IMR-90 (cell line): ENCODE measurements at regions not wholly inside any gene's neighbourhood (a gene's known extent, or its start where the extent isn't known, plus 50 kb on each side); places are given as distances from the start of the nearest gene placed in this dataset.

Experiments
- ATAC-seq: fragments of 200-7000 bp; cut with Tn5 transposase; 2 replicates; pipeline ENCODE4 v1.9.1; 2020; ENCODE audit warnings: low read depth, mild to moderate bottlenecking, moderate library complexity
- BruUV-seq: library from RNA; stranded (reverse); fragments of 400-500 nt; replicated peaks from 2 replicates; lab custom pipeline; 2021; lab: Mats Ljungman, UMichigan
- CTCF ChIA-PET: fragments of 300-600 bp; formaldehyde crosslinking; extraction: SDS; loops from one replicate; lab custom pipeline; 2021; ENCODE audit warnings: antibody characterized with exemption; lab: Yijun Ruan, JAX
- POLR2A ChIA-PET: fragments of 300-600 bp; sonication (Branson Sonifier 250); formaldehyde crosslinking; loops from one replicate; lab custom pipeline; 2022; ENCODE audit warnings: antibody characterized with exemption; ENCODE audit not compliant: unreplicated experiment; lab: Charles Lee
- DNase-seq: peaks from one replicate; pipeline ENCODE4 v3.0.0; 2013
- H2AFZ ChIP-seq: replicated peaks from 2 replicates; pipeline ENCODE3; 2013; ENCODE audit warnings: low read length, mild to moderate bottlenecking; ENCODE audit not compliant: poor library complexity
- H2AK5ac ChIP-seq: 2 replicates; pipeline ENCODE4 v1.6.1; 2013; ENCODE audit warnings: low read depth, low read length, inconsistent platforms
- H2AK9ac ChIP-seq: replicated peaks from 2 replicates; pipeline ENCODE3; 2013; ENCODE audit warnings: mild to moderate bottlenecking, low read depth, low read length, moderate library complexity; ENCODE audit not compliant: poor library complexity
- H2BK120ac ChIP-seq: 2 replicates; pipeline ENCODE4 v1.6.1; 2013; ENCODE audit warnings: low read depth, low read length, inconsistent platforms
- H2BK15ac ChIP-seq: 3 replicates; pipeline ENCODE4 v1.6.1; 2013; ENCODE audit warnings: low read depth, low read length, inconsistent platforms
- H2BK20ac ChIP-seq: 2 replicates; pipeline ENCODE4 v1.6.1; 2013; ENCODE audit warnings: low read depth, mild to moderate bottlenecking, inconsistent platforms, low read length, moderate library complexity
- H2BK5ac ChIP-seq: 2 replicates; pipeline ENCODE4 v1.6.1; 2013; ENCODE audit warnings: mild to moderate bottlenecking, low read depth, low read length, inconsistent platforms; ENCODE audit not compliant: poor library complexity, severe bottlenecking
- H3K14ac ChIP-seq: replicated peaks from 2 replicates; pipeline ENCODE4 v1.6.1; 2013; ENCODE audit warnings: low read depth, low read length, inconsistent platforms
- H3K18ac ChIP-seq: 2 replicates; pipeline ENCODE4 v1.6.1; 2013; ENCODE audit warnings: low read depth, low read length, control low read depth
- H3K23ac ChIP-seq: 2 replicates; pipeline ENCODE4 v1.6.1; 2013; ENCODE audit warnings: low read depth, low read length, inconsistent platforms
- H3K27ac ChIP-seq: 2 replicates; pipeline ENCODE4 v1.5.1; 2013; ENCODE audit warnings: mild to moderate bottlenecking, control low read depth, low read length; ENCODE audit not compliant: insufficient read depth
- H3K27me3 ChIP-seq: 2 replicates; pipeline ENCODE4 v1.6.1; 2013; ENCODE audit warnings: low read length; ENCODE audit not compliant: control insufficient read depth, insufficient read depth
- H3K36me3 ChIP-seq: 2 replicates; pipeline ENCODE4 v1.6.1; 2013; ENCODE audit warnings: low read length, mixed read lengths; ENCODE audit not compliant: control insufficient read depth, insufficient read depth
- H3K4ac ChIP-seq: 2 replicates; pipeline ENCODE4 v1.6.1; 2013; ENCODE audit warnings: low read depth, low read length, inconsistent platforms
- H3K4me1 ChIP-seq: 2 replicates; pipeline ENCODE4 v1.6.1; 2013; ENCODE audit warnings: low read length, mixed read lengths; ENCODE audit not compliant: control insufficient read depth, insufficient read depth
- H3K4me2 ChIP-seq: 2 replicates; pipeline ENCODE4 v1.6.1; 2013; ENCODE audit warnings: low read depth, mild to moderate bottlenecking, control low read depth, low read length, moderate library complexity
- H3K4me3 ChIP-seq: 2 replicates; pipeline ENCODE4 v1.5.1; 2013; ENCODE audit warnings: low read depth, mild to moderate bottlenecking, control low read depth, low read length, moderate library complexity; ENCODE audit not compliant: insufficient read depth
- H3K56ac ChIP-seq: 2 replicates; pipeline ENCODE4 v1.6.1; 2013; ENCODE audit warnings: low read length, inconsistent platforms; ENCODE audit not compliant: insufficient read depth; ENCODE audit errors: extremely low read depth
- H3K79me1 ChIP-seq, 2 experiments: 2 replicates each; pipeline ENCODE4 v1.6.1; 2013; ENCODE audit warnings: low read length in 2 of 2, inconsistent platforms in 1 of 2, low read depth in 1 of 2
- H3K9ac ChIP-seq: 2 replicates; pipeline ENCODE4 v1.6.1; 2013; ENCODE audit warnings: low read depth, low read length, control low read depth
- H3K9me1 ChIP-seq: 2 replicates; pipeline ENCODE4 v1.6.1; 2013; ENCODE audit warnings: low read length, inconsistent platforms; ENCODE audit not compliant: insufficient read depth
- H3K9me3 ChIP-seq: 2 replicates; pipeline ENCODE4 v1.6.1; 2013; ENCODE audit warnings: low read length; ENCODE audit not compliant: control insufficient read depth, insufficient read depth
- H4K20me1 ChIP-seq: 2 replicates; pipeline ENCODE4 v1.6.1; 2013; ENCODE audit warnings: low read length, inconsistent platforms; ENCODE audit not compliant: insufficient read depth
- H4K5ac ChIP-seq: 2 replicates; pipeline ENCODE4 v1.6.1; 2013; ENCODE audit warnings: mild to moderate bottlenecking, low read depth, low read length, control low read depth
- H4K8ac ChIP-seq, 2 experiments: 2 replicates each; pipeline ENCODE4 v1.6.1; 2013; ENCODE audit warnings: low read depth in 2 of 2, low read length in 2 of 2, control low read depth in 1 of 2, inconsistent platforms in 1 of 2
- H4K91ac ChIP-seq: 2 replicates; pipeline ENCODE4 v1.6.1; 2013; ENCODE audit warnings: low read depth, low read length, inconsistent platforms; ENCODE audit not compliant: insufficient read depth
- BHLHE40 ChIP-seq: fragments of 150-350 bp; IDR thresholded peaks from 2 replicates; pipeline ENCODE4 v1.6.1; 2016; ENCODE audit warnings: mild to moderate bottlenecking, low read depth, low read length
- CEBPB ChIP-seq: IDR thresholded peaks from 2 replicates; pipeline ENCODE4 v1.6.1; 2012; ENCODE audit warnings: low read depth, low read length, improper control_type of control experiment
- CHD1 ChIP-seq: IDR thresholded peaks from 2 replicates; pipeline ENCODE4 v1.6.1; 2012; ENCODE audit warnings: low read depth, low read length, improper control_type of control experiment
- CTCF ChIP-seq: conservative IDR thresholded peaks from 2 replicates; pipeline ENCODE4 v1.5.1; 2012; ENCODE audit warnings: mild to moderate bottlenecking, low read depth, low read length, improper control_type of control experiment
- ELK1 ChIP-seq: fragments of 150-350 bp; IDR thresholded peaks from 2 replicates; pipeline ENCODE4 v1.6.1; 2016; ENCODE audit warnings: low read depth, mild to moderate bottlenecking, low read length, moderate library complexity, borderline replicate concordance
- FOS ChIP-seq: fragments of 150-350 bp; IDR thresholded peaks from 2 replicates; pipeline ENCODE4 v1.6.1; 2016; ENCODE audit warnings: low read depth, low read length
- MAFK ChIP-seq: IDR thresholded peaks from 2 replicates; pipeline ENCODE4 v1.6.1; 2012; ENCODE audit warnings: low read depth, low read length, improper control_type of control experiment
- MAZ ChIP-seq: IDR thresholded peaks from 2 replicates; pipeline ENCODE4 v1.6.1; 2012; ENCODE audit warnings: low read depth, mild to moderate bottlenecking, low read length, improper control_type of control experiment, moderate library complexity, borderline replicate concordance
- MXI1 ChIP-seq: IDR thresholded peaks from 2 replicates; pipeline ENCODE4 v1.6.1; 2012; ENCODE audit warnings: low read depth, mild to moderate bottlenecking, low read length, moderate library complexity, borderline replicate concordance
- NFE2L2 ChIP-seq: fragments of 150-350 bp; IDR thresholded peaks from 2 replicates; pipeline ENCODE4 v1.6.1; 2016; ENCODE audit warnings: low read depth, mild to moderate bottlenecking, low read length
- POLR2A ChIP-seq: IDR thresholded peaks from 2 replicates; pipeline ENCODE4 v1.6.1; 2012; ENCODE audit warnings: mild to moderate bottlenecking, low read depth, low read length
- RAD21 ChIP-seq: IDR thresholded peaks from 2 replicates; pipeline ENCODE4 v1.6.1; 2012; ENCODE audit warnings: low read length, improper control_type of control experiment
- RCOR1 ChIP-seq: IDR thresholded peaks from 2 replicates; pipeline ENCODE4 v1.6.1; 2012; ENCODE audit warnings: mild to moderate bottlenecking, low read length, improper control_type of control experiment; ENCODE audit not compliant: insufficient replicate concordance
- RFX5 ChIP-seq: IDR thresholded peaks from 2 replicates; pipeline ENCODE4 v1.8.0; 2012; ENCODE audit warnings: low read depth, mild to moderate bottlenecking, low read length, moderate library complexity
- SMC3 ChIP-seq: fragments of 150-350 bp; IDR thresholded peaks from 2 replicates; pipeline ENCODE4 v1.6.1; 2016; ENCODE audit warnings: low read depth, mild to moderate bottlenecking, antibody characterized with exemption, low read length, moderate library complexity
- USF2 ChIP-seq: fragments of 150-350 bp; IDR thresholded peaks from 2 replicates; pipeline ENCODE4 v1.6.1; 2017; ENCODE audit warnings: mild to moderate bottlenecking, antibody characterized with exemption, low read length, low read depth
- WGBS, 2 experiments: methylation state at CpG; one replicate each; pipeline versions ENCODE4 v1.1.5 to v1.1.7; 2013; ENCODE audit warnings: missing lambda C conversion rate in 2 of 2; ENCODE audit not compliant: insufficient read length in 1 of 2; ENCODE audit errors: extremely low coverage in 2 of 2; 5-methylcytosine and 5-hydroxymethylcytosine counted together
- dilution Hi-C: fragments of 300-500 bp; cut with HindIII; formaldehyde crosslinking; loops from one replicate; pipeline ENCODE4 v1.14.3; 2018; ENCODE audit warnings: low sequenced_read_pairs; ENCODE audit not compliant: unreplicated experiment
- in situ Hi-C: fragments of 300-500 bp; cut with MboI; formaldehyde crosslinking; loops from 3 replicates; pipeline ENCODE4 v1.14.3; 2019; ENCODE audit warnings: low sequenced_read_pairs, inconsistent platforms, mixed read lengths
- intact Hi-C: fragments of 100-400 bp; cut with micrococcal nuclease; formaldehyde crosslinking; loops from 2 replicates; pipeline ENCODE4 v1.10.0; 2022

- WGBS, 2 experiments, result 73% methylated on average over 5 of the region's 7 CpGs; no CpG with 5 or more reads in 1 of the 2 experiments
These were observed 128.1 kb upstream of the IRX3 start for GRCh38 chr16:54414671-54415070.

More at GRCh38 chr16:54414671-54415070, 128.1 kb upstream of the IRX3 start:
- no peak overlapping the region for H4K91ac ChIP-seq
- ChIA-PET CTCF (no interaction called here), POLR2A (no interaction called here)
- H2BK20ac ChIP-seq, result no peak overlapping the region
- H2AK9ac ChIP-seq, result no peak overlapping the region
- H3K9me3 ChIP-seq, result no peaks in the 10 kb centered on the region
- H2AFZ ChIP-seq, result no peak overlapping the region
- in situ Hi-C loops (no loop called here), intact Hi-C loops (no loop called here), dilution Hi-C loops (no loop called here)
- H3K79me1 ChIP-seq, result no peaks in the 10 kb centered on the region
- H4K20me1 ChIP-seq, result no peaks in the 10 kb centered on the region
- no peak overlapping the region for H3K4me3 ChIP-seq
- no peak overlapping the region for H2AK5ac ChIP-seq
- H3K27me3 ChIP-seq, result no peaks in the 10 kb centered on the region; the same call in 1 of the 2 replicates
- no peak overlapping the region for H3K56ac ChIP-seq
- BruUV-seq, result no TSS peak
- no peaks in the 10 kb centered on the region for H3K36me3 ChIP-seq
- no peak overlapping the region for H3K23ac ChIP-seq
- ATAC-seq, result no peak
- H2BK15ac ChIP-seq, result no peak overlapping the region
- H2BK120ac ChIP-seq, result no peak overlapping the region
- H3K14ac ChIP-seq, result no peak overlapping the region
- no peak for TF ChIP-seq MXI1
- no peak for TF ChIP-seq ELK1
- TF ChIP-seq CEBPB, result no peak
- TF ChIP-seq POLR2A, result no peak
- no peak for TF ChIP-seq SMC3
- no peak for TF ChIP-seq CTCF
- no peak for TF ChIP-seq CHD1
- TF ChIP-seq USF2, result no peak
- no peak for TF ChIP-seq RFX5
- TF ChIP-seq NFE2L2, result no peak
- no peak for TF ChIP-seq RCOR1
- TF ChIP-seq FOS, result no peak
- no peak for TF ChIP-seq MAZ
- no peak for TF ChIP-seq MAFK
- no peak for TF ChIP-seq BHLHE40
- TF ChIP-seq RAD21, result no peak
- DNase-seq, result no peak
- no peak overlapping the region for H3K9ac ChIP-seq
- no peak overlapping the region for H3K4me2 ChIP-seq
- H3K18ac ChIP-seq, result no peak overlapping the region
- no peak overlapping the region for H2BK5ac ChIP-seq
- no peak overlapping the region for H4K8ac ChIP-seq
- no peaks in the 10 kb centered on the region for H3K4me1 ChIP-seq
- no peak overlapping the region for H3K27ac ChIP-seq
- no peak overlapping the region for H4K5ac ChIP-seq
- H3K4ac ChIP-seq, result no peak overlapping the region
- H3K9me1 ChIP-seq, result no peaks in the 10 kb centered on the region
